Thyroid gland (tissue), 4 donors: ENCODE measurements at regions not wholly inside any gene's neighbourhood (a gene's known extent, or its start where the extent isn't known, plus 50 kb on each side); places are given as distances from the start of the nearest gene placed in this dataset.

ENCODE experiments used
- CTCF ChIP-seq, 6 experiments: fragments of 200-600 bp in 3 of 6; fragments of 450-650 bp in 3 of 6; sonication (generic) in 3 of 6; IDR thresholded peaks; one replicate each; pipeline ENCODE4 v1.5.1; 2016 to 2019; ENCODE audit warnings: antibody characterized with exemption in 6 of 6, mild to moderate bottlenecking in 2 of 6, inconsistent platforms in 1 of 6, moderate library complexity in 1 of 6
- POLR2A ChIP-seq, 2 donors: fragments of 450-650 bp; IDR thresholded peaks; one replicate each; pipeline ENCODE4 v1.6.1; 2017; ENCODE audit warnings: antibody characterized with exemption in 2 of 2, mild to moderate bottlenecking in 2 of 2, moderate library complexity in 1 of 2

DNA sequence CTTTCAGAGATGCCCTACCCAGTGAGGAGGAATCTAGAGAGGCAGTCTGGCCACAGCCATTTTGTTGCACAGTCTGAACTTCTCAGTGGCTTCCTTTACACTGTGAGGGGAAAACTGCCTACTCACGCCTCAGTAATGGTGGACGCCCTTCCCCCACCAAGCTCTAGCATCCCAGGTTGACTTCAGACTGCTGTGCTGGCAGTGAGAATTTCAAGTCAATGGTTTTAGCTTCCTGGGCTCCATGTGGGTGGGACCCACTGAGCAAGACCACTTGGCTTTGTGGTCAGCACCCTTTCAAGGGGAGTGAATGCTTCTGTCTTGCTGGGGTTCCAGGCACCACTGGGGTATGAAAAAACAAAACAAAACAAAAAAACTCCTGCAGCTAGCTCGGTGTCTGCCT, 663.2 kb upstream of the ZNF385D start:
- no peak for TF ChIP-seq POLR2A (IDR thresholded peaks at IDR 0.05)
- no peak for TF ChIP-seq CTCF (IDR thresholded peaks at IDR 0.05)
